Mucosa of descending colon (tissue), 3 donors: ENCODE measurements at regions not wholly inside any gene's neighbourhood (a gene's known extent, or its start where the extent isn't known, plus 50 kb on each side); places are given as distances from the start of the nearest gene placed in this dataset.

Experiments used
- ATAC-seq: fragments of 200-7000 bp; cut with Tn5 transposase; one replicate; pipeline ENCODE4 v1.9.1; 2020; ENCODE audit warnings: mild to moderate bottlenecking, moderate library complexity
- DNase-seq, 3 donors: peaks; one replicate each; pipeline ENCODE4 v3.0.0-alpha.2; 2020
- H3K36me3 ChIP-seq: fragments of 200-600 bp; one replicate; pipeline ENCODE4 v1.8.0; 2021; ENCODE audit warnings: low read depth, mild to moderate bottlenecking
- H3K4me1 ChIP-seq: fragments of 200-600 bp; one replicate; pipeline ENCODE4 v1.8.0; 2021; ENCODE audit warnings: low read depth, mild to moderate bottlenecking
- H3K4me3 ChIP-seq: fragments of 200-600 bp; one replicate; pipeline ENCODE4 v1.8.0; 2021; ENCODE audit warnings: mild to moderate bottlenecking
- H3K9me3 ChIP-seq: fragments of 200-600 bp; one replicate; pipeline ENCODE4 v1.8.0; 2021; ENCODE audit warnings: mild to moderate bottlenecking
- CTCF ChIP-seq: fragments of 200-600 bp; IDR thresholded peaks from one replicate; pipeline ENCODE4 v1.8.0; 2022; ENCODE audit warnings: antibody characterized with exemption, mild to moderate bottlenecking
- intact Hi-C, 2 donors: fragments of 100-400 bp; cut with DNase I in 1 of 2; cut with micrococcal nuclease in 1 of 2; formaldehyde crosslinking; loops; one replicate each; pipeline versions ENCODE4 v1.11.0 to v1.11.1; 2022; cut with DNase I, micrococcal nuclease
- donor health status: DM: no; HTN: no; CAD: no; lungs with moderate emphysema.
- donor health status: DM: no; HTN: no; CAD: no.
- donor health status: DM: no; HTN: yes; CAD: no.

- no peak for DNase-seq
- intact Hi-C loops: no loop called here
- Histone ChIP-seq H3K36me3 (no peaks in the 10 kb centered on the region), H3K4me3 (no peak overlapping the region), H3K4me1 (peaks cover 21% of the 10 kb centered on the region), H3K9me3 (no peaks in the 10 kb centered on the region)
- no peak for TF ChIP-seq CTCF
- ATAC-seq: peak; percentile 75
These were observed 316.7 kb downstream of the FGFR2 start for GRCh38 chr10:121281576-121281975.

GRCh38 chr10:121282264-121282663 is 316.0 kb downstream of the FGFR2 start:
- peak in 1 of 3 donors; percentile 30 for DNase-seq
- Histone ChIP-seq H3K4me3 (no peak overlapping the region), H3K36me3 (no peaks in the 10 kb centered on the region), H3K4me1 (peaks cover 21% of the 10 kb centered on the region), H3K9me3 (no peaks in the 10 kb centered on the region)
- peak; percentile 62 for ATAC-seq
- no peak for TF ChIP-seq CTCF
- intact Hi-C loops: no loop called here

- intact Hi-C loops: no loop called here
- DNase-seq (peak in 1 of 3 donors; percentile 69), ATAC-seq (peak; percentile 86)
- Histone ChIP-seq H3K4me3 (no peak overlapping the region), H3K9me3 (no peaks in the 10 kb centered on the region), H3K4me1 (peaks cover 26% of the 10 kb centered on the region), H3K36me3 (no peaks in the 10 kb centered on the region)
- TF ChIP-seq CTCF: no peak
These were observed 315.3 kb downstream of the FGFR2 start for GRCh38 chr10:121282797-121283515.

GRCh38 chr10:121284936-121285335 is 313.3 kb downstream of the FGFR2 start:
- DNase-seq (peak in 1 of 3 donors; percentile 61), ATAC-seq (no peak)
- H3K9me3 ChIP-seq: no peaks in the 10 kb centered on the region
- H3K36me3 ChIP-seq: no peaks in the 10 kb centered on the region
- H3K4me3 ChIP-seq: no peak overlapping the region
- H3K4me1 ChIP-seq: peaks cover 32% of the 10 kb centered on the region
- intact Hi-C loops: no loop called here
- no peak for TF ChIP-seq CTCF

GRCh38 chr10:121285406-121286196 is 312.6 kb downstream of the FGFR2 start:
- Histone ChIP-seq H3K36me3 (no peaks in the 10 kb centered on the region), H3K4me1 (peaks cover 38% of the 10 kb centered on the region), H3K9me3 (no peaks in the 10 kb centered on the region), H3K4me3 (no peak overlapping the region)
- ATAC-seq (no peak), DNase-seq (no peak)
- TF ChIP-seq CTCF: no peak
- intact Hi-C loops: no loop called here
